RWPE1 (cell line): ENCODE measurements at regions not wholly inside any gene's neighbourhood (a gene's known extent, or its start where the extent isn't known, plus 50 kb on each side); places are given as distances from the start of the nearest gene placed in this dataset.

ENCODE experiments used
- CTCF ChIA-PET: fragments of 350-600 bp; sonication (Branson Sonifier 250); formaldehyde crosslinking; extraction: SDS; loops from one replicate; lab custom pipeline; 2021; lab: Yijun Ruan, JAX
- POLR2A ChIA-PET: fragments of 400-600 bp; formaldehyde crosslinking; extraction: SDS; loops from one replicate; lab custom pipeline; 2020; ENCODE audit warnings: antibody characterized with exemption; ENCODE audit not compliant: low non-redundant PET; lab: Yijun Ruan, JAX
- DNase-seq: peaks from one replicate; pipeline ENCODE4 v3.0.0; 2012; ENCODE audit warnings: low spot score
- H3K27ac ChIP-seq: fragments of 450-650 bp; 2 replicates; pipeline ENCODE4 v1.5.1; 2017
- TF ChIP-seq, protein P1 (sequence below): fragments of 450-650 bp; conservative IDR thresholded peaks from 2 replicates; pipeline ENCODE4 v1.5.1; 2017; ENCODE audit warnings: low read depth, mild to moderate bottlenecking

DNA sequence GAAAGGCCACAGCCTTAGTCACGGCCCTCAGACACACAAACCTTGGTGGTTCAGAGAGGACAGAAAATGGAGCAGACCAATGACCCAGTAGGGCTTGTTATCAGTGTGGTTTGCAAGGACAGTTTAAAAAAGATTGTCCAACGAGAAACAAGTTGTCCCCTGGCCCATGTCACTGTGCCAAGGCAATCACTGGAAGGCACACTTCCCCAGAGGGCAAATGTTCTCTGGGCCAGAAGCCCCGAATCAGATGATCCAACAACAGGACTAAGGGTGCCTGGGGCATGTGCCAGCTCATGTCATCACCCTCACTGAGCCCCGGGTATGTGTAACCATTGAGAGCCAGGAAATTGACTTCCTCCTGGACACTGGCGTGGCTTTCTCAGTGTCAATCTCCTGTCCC lies 950.1 kb upstream of the CTNND2 start:
- TF ChIP-seq, protein P1, sequence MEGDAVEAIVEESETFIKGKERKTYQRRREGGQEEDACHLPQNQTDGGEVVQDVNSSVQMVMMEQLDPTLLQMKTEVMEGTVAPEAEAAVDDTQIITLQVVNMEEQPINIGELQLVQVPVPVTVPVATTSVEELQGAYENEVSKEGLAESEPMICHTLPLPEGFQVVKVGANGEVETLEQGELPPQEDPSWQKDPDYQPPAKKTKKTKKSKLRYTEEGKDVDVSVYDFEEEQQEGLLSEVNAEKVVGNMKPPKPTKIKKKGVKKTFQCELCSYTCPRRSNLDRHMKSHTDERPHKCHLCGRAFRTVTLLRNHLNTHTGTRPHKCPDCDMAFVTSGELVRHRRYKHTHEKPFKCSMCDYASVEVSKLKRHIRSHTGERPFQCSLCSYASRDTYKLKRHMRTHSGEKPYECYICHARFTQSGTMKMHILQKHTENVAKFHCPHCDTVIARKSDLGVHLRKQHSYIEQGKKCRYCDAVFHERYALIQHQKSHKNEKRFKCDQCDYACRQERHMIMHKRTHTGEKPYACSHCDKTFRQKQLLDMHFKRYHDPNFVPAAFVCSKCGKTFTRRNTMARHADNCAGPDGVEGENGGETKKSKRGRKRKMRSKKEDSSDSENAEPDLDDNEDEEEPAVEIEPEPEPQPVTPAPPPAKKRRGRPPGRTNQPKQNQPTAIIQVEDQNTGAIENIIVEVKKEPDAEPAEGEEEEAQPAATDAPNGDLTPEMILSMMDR: no peak
- no peak overlapping the region for H3K27ac ChIP-seq
- CTCF ChIA-PET: no interaction called here
- POLR2A ChIA-PET: no interaction called here
- DNase-seq: no peak

DNA sequence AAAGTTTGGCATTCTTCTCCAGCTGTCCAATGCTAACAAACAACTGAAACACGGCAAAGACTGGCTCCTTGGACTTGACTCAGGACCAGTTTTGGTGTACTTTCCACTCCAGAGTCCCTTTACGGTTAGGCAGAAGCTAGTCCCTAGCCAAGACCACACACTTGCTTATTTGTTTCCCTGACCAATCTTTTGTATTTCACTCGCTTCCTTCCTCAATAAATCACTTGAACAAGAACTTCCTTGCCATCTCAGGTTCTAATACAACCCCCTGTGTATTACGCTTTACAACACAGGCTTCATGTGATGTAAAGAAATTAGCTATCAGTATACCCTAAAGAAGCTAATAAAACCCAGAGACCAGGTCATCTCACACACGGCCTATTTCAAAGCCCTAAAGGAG lies 947.5 kb upstream of the CTNND2 start:
- no peak for DNase-seq
- TF ChIP-seq, protein P1: no peak
- H3K27ac ChIP-seq: no peak overlapping the region
- ChIA-PET CTCF (no interaction called here), POLR2A (no interaction called here)

DNA sequence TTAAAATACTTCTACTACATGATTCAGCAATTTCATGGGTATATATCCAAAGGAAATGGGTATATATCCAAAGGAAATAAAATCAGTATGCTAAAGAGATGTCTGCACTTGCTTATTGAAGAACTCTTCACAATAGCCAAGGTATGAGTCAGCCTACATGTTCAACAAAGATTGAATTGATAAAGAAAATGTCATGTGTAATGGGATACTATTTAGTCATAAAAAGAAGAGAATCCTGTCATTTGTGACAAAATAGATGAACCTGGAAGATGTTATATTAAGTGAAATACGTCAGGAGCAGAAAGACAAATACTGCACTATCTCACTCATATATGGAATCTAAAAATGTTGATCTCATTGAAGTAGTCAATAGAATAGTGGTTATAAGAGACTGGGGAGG lies 944.5 kb upstream of the CTNND2 start:
- TF ChIP-seq, protein P1: no peak
- H3K27ac ChIP-seq: no peak overlapping the region
- CTCF ChIA-PET: no interaction called here
- POLR2A ChIA-PET: no interaction called here
- no peak for DNase-seq

DNA sequence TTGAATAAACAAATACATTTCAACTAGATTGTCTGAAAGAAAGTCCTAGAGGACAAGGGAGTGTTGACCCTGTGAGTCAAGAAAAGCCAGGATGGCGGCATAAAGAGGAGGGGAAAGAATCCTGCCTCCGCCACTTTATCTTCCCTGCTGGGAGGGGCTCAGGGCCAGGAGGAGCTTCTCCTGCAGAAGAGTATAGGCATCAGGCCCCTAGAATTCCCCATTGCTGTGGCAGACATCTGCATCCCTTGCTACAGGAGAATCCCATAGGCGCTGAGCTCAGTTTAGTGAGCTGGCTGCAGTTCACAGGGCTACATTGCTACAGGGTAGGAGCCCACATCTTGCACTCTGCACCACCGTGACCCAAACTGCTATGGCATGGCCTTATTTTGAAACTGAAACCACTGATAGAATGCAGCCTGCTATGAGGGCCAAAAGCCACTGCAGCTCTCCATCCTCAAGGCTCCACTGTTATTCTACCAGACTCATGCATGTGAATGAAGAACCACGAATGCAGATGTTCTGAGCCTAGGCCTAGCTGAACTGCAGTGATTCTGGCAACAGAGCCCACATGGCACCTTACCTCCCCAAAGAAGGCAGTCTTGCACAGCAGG lies 941.4 kb upstream of the CTNND2 start:
- CTCF ChIA-PET: no interaction called here
- H3K27ac ChIP-seq: no peak overlapping the region
- TF ChIP-seq, protein P1: no peak
- POLR2A ChIA-PET: no interaction called here
- DNase-seq: no peak

DNA sequence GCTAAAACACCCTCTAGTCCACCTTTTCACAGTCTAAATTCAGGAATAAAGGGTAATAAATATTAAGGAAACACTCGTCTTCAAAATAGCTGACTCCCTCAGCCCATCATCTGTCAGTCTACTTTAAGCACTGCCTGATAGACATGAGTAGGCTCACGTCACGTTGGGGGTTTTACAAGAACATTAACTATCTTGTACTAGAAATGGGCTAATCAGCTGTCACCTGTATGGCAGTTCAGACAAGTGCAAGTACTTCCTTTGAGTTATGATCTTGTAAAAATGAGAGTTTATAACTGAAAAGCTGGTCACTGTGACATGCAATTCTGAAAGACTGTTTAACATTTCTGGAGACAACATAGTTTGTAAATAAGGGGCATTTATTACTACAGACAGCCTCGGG lies 936.7 kb upstream of the CTNND2 start:
- TF ChIP-seq, protein P1: no peak
- CTCF ChIA-PET: no interaction called here
- no peak for DNase-seq
- POLR2A ChIA-PET: no interaction called here
- no peak overlapping the region for H3K27ac ChIP-seq

DNA sequence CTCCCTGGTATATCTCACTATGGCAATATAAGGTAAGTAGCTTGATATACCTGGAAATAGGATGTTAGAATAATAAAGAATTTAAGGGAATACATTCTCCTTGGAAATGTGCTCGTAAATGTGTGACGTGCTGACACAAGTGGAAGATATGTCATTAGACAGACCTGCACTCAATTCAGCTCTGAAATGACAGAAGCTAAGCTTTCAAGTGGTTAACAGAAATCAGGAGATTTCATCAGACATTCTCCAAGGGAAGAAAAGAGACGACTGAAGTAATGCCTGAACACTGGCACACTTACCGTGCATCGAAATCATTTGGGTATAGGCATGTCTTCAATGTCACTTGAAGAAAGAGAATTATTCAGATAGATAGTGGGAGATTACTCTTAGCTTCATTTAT lies 933.3 kb upstream of the CTNND2 start:
- TF ChIP-seq, protein P1: no peak
- ChIA-PET CTCF (interaction anchor here (0.6 kb wide), 1 partner anchor 641 kb away, joined by 4 read pairs; no protein-coding TSS in a partner anchor), POLR2A (no interaction called here)
- DNase-seq: no peak
- H3K27ac ChIP-seq: no peak overlapping the region
